Neural cell (in vitro differentiated cells): ENCODE measurements at regions not wholly inside any gene's neighbourhood (a gene's known extent, or its start where the extent isn't known, plus 50 kb on each side); places are given as distances from the start of the nearest gene placed in this dataset.

ENCODE experiments used
- EZH2 ChIP-seq: fragments of 200-600, 300-800 bp; shearing (Covaris generic), sonication (generic); IDR thresholded peaks from 2 replicates; pipeline ENCODE4 v1.6.1; 2014; ENCODE audit warnings: antibody characterized with exemption, low read length, borderline replicate concordance, mild to moderate bottlenecking; ENCODE audit not compliant: insufficient read depth, poor library complexity, severe bottlenecking
- TF ChIP-seq, protein P1 (sequence below): fragments of 450-650 bp; IDR thresholded peaks from 2 replicates; pipeline ENCODE4 v1.5.1; 2014; ENCODE audit warnings: antibody characterized with exemption, mild to moderate bottlenecking, moderate library complexity; ENCODE audit not compliant: poor library complexity, severe bottlenecking
- TF ChIP-seq, protein P2 (sequence below): IDR thresholded peaks from 2 replicates; pipeline ENCODE4 v1.6.1; 2012; ENCODE audit warnings: borderline replicate concordance

DNA sequence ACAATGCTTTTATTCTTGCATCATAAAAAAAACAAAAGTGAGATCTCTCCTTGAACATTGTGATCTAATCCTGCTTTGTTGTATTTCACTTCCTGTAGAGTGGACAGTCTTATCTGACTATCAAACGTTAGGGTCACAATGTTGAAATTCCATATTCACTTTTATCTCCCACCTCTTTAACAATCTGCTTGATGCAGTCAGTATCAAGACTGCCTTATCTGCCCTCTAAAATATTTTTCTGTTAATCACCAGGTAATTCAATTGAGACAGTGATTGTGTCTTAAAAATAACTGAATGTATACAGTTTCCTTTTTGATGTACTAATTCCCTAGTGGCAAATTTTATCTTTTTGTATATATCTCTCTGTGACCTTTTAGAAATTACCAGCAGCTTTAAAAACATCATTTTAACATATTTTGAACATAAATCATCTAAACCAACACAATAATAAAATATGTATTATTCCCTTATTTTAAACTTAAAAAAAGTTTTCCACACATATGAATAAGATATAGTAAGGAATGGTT is 143.1 kb upstream of the MPPED2 start:
- TF ChIP-seq EZH2: no peak
- TF ChIP-seq, protein P1, sequence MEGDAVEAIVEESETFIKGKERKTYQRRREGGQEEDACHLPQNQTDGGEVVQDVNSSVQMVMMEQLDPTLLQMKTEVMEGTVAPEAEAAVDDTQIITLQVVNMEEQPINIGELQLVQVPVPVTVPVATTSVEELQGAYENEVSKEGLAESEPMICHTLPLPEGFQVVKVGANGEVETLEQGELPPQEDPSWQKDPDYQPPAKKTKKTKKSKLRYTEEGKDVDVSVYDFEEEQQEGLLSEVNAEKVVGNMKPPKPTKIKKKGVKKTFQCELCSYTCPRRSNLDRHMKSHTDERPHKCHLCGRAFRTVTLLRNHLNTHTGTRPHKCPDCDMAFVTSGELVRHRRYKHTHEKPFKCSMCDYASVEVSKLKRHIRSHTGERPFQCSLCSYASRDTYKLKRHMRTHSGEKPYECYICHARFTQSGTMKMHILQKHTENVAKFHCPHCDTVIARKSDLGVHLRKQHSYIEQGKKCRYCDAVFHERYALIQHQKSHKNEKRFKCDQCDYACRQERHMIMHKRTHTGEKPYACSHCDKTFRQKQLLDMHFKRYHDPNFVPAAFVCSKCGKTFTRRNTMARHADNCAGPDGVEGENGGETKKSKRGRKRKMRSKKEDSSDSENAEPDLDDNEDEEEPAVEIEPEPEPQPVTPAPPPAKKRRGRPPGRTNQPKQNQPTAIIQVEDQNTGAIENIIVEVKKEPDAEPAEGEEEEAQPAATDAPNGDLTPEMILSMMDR: no peak
- TF ChIP-seq, protein P2, sequence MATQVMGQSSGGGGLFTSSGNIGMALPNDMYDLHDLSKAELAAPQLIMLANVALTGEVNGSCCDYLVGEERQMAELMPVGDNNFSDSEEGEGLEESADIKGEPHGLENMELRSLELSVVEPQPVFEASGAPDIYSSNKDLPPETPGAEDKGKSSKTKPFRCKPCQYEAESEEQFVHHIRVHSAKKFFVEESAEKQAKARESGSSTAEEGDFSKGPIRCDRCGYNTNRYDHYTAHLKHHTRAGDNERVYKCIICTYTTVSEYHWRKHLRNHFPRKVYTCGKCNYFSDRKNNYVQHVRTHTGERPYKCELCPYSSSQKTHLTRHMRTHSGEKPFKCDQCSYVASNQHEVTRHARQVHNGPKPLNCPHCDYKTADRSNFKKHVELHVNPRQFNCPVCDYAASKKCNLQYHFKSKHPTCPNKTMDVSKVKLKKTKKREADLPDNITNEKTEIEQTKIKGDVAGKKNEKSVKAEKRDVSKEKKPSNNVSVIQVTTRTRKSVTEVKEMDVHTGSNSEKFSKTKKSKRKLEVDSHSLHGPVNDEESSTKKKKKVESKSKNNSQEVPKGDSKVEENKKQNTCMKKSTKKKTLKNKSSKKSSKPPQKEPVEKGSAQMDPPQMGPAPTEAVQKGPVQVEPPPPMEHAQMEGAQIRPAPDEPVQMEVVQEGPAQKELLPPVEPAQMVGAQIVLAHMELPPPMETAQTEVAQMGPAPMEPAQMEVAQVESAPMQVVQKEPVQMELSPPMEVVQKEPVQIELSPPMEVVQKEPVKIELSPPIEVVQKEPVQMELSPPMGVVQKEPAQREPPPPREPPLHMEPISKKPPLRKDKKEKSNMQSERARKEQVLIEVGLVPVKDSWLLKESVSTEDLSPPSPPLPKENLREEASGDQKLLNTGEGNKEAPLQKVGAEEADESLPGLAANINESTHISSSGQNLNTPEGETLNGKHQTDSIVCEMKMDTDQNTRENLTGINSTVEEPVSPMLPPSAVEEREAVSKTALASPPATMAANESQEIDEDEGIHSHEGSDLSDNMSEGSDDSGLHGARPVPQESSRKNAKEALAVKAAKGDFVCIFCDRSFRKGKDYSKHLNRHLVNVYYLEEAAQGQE: no peak
